ENCODE measurements at regions not wholly inside any gene's neighbourhood (a gene's known extent, or its start where the extent isn't known, plus 50 kb on each side); places are given as distances from the start of the nearest gene placed in this dataset.
"Not testable (repeated sequence)": the region's sequence is repeated elsewhere in the genome, so short reads cannot be mapped to it uniquely, and the experiment has no call there.

DNA sequence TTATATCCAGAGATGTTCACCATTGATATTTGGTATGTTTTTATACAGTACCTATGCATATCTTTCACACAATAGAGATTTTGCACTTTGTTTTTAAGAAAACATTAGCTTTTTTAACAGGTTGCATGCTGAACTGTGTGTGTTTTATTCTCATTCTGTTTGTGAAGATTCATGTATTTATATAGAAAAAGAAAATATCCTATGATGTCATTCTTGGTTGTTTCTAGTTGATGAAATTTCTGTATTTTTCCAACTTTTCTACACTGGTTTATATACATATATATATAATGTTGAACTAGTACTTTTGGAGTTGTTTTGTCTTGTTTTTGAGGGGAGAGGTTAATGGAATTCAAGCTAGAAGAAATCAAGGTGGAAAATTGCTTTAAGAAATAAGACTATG is 143.8 kb downstream of the MATN1 start:
- in situ Hi-C loops (cut with HindIII; ENCODE audit: low sequenced_read_pairs) = no loop called here

DNA sequence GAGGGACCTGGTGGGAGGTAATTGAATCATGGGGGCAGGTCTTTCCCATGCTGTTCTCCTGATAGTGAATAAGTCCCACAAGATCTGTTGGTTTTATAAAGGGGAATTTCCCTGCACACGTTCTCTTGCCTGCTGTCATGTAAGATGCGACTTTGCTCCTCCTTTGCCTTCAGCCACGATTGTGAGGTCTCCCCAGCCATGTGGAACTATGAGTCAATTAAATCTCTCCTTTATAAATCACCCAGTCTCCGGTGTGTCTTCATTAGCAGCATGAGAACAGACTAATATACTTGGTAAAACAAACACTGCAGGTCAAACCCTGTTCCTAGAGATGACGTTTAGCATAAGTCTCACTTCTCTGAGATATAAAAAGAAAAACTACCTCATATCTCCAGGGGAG is 148.3 kb downstream of the MATN1 start:
- in situ Hi-C loops (cut with HindIII; ENCODE audit: low sequenced_read_pairs) = no loop called here

DNA sequence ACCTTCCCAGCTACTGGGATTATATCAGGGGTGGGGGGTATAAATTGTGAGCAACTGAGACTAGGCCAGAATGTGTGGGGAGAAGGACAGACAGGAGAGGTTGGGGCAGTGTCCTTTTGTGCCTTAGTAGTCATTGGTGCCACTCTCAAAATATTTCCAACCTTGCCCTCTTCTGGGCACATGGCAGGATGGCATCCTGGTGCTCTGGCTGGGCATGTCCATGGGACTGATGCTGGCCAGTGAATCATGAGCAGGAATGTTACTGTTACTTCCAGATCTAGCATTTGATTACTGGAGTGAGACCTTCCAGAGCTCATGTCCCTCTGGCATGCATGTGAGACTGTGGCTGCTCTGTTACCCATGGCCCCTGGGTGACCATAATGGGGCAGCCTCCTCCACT is 151.2 kb downstream of the MATN1 start:
- in situ Hi-C loops (cut with HindIII; ENCODE audit: low sequenced_read_pairs) = no loop called here

DNA sequence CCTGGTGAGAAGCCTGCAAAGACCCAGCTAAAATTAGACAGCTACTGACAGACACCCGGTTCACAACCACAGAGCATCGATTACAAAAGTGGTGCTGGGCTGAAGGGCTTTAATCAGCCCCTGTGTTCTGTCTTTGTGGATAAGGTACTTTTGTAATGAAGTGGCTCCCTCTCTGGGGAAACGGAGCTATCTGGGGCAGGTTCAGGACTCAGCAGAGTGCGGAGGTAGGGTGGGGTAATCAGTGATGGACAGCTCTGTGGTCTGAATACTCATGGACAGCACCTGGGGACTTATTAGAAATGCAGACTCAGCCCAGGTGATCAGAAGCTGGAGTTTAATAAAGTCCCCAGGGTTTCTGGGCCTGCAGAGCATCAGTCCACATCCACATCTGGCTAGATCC is 152.0 kb downstream of the MATN1 start:
- in situ Hi-C loops (cut with HindIII; ENCODE audit: low sequenced_read_pairs) = no loop called here

DNA sequence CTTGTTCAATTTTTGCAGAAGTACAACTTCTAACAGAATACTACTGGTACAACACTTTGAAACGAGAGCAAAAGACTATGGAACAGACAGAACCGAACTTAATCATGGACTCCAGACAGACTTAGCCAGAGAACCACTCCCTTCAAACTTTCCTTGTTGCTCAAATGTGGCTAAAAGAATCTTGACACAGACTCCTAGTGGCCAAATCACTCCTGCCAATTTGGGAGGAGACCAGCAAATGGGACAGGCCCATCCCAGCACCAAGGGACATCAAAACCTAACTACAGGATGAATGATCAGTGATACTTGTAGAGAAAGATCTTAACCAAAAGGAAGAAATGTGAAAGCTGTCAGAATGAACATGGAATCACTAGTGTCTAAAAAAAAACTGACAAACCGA is 154.0 kb downstream of the MATN1 start:
- in situ Hi-C loops (cut with HindIII; ENCODE audit: low sequenced_read_pairs) = no loop called here

DNA sequence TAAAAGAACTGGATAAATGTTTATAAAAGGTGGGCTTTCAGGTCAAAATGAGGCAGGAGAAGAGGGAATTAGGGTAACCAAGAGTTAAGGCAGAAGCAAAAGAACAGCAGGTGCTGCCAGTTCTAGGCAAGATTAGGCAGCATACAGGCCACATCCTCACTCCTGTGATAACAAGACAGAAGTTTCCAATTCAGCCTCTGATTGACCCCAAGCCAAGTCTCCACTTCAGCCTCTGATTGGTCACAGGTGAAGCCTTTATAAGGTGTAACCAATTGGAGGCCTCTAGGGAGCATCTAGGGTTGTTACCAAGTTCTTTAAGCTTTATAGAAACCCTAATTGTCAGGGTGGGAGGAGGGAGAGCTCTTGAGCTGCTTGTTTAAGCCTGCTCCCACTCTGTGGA is 160.8 kb downstream of the MATN1 start:
- in situ Hi-C loops (cut with HindIII; ENCODE audit: low sequenced_read_pairs) = no loop called here

DNA sequence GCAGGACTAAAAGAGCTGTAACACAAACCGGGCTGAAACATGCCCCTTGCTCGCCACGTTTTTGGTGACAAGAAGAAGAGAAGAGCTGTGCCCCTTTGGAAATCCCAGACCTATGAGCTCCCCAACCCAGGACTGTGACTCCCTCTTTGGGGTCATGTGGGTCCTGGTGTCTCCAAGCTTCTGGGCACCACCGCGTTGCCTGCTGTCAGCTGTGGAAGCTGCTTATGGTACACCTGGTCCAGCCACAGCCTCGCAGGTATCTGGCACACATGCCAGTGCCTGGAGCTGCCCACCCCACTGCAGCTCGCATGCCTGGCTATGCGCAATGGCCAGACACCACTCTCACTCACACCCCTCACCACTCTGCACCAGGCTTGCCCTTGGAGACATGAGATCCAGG is 171.8 kb downstream of the MATN1 start:
- in situ Hi-C loops (cut with HindIII; ENCODE audit: low sequenced_read_pairs) = no loop called here

DNA sequence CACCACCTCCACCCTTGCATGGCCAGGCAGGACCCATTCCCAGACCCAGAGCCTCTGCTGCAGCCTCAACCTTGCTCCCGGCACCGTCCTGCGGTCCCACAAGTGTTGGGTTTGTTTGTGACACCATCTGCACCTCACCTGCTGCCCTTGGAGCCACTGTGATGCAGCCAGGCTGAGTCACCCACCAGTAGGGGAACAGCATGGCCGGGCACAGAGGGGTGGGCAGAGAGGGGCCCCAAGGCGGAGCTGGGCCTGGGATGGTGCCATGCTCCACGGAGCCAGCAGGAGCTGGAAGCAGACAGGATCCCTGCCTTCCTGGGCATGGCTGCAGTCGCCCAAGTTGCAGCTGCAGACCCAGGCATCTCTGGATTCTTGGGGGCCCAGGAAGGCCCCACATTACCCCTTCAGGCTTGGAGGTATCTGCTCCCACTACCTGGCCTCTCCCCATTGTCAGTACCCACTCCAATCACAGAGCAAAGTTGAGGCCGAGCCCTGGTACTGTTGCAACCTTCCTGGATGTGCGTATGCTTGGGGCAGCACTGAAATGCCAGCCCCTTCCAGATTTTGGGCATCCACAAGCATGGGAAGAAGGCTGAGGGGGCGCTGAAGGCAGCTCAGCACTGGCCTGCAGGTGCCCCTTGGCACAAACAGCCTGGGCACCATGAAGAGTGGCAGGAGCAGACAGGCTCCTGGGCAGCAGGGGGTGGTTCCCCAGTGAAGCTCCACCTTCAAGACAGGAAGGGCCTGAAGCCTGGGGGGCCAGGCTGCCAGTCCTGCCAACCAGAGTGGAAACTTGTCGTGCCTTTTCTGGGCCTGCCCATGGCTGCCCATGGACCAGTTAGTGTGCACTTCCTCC is 172.8 kb downstream of the MATN1 start:
- in situ Hi-C loops (cut with HindIII; ENCODE audit: low sequenced_read_pairs) = no loop called here

DNA sequence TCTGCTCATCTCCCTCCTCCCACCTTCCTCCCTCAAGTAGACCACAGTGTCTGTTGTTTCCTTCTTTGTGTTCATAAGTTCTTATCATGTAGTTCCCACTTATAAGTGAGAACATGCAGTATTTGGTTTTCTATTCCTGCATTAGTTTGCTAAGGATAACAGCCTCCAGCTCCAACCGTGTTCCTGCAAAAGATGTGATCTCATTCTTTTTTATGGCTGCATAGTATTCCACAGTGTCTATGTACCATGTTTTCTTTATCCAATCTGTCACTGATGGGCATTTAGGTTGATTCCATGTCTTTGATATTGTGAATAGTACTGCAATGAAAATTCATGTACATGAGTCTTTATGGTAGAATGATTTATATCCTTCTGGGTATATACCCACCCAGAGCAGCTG is 173.5 kb downstream of the MATN1 start:
- in situ Hi-C loops (cut with HindIII; ENCODE audit: low sequenced_read_pairs) = not testable (repeated sequence)

DNA sequence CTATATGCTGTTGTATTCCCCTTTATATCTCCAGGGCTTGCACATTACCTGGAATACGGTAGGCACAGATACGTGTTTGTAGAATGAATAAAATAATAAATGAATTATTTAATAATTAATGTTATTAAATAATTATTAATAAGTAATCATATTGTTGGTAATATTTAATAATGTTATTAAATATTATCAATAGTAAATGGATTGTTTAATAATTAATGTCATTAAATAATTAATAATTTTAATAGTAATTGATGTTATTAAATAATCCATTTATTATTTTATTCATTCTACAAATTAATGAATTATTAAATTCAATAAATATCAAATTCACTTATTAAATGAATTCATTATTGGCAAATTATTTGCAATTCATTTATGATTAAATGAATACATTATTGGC is 175.1 kb downstream of the MATN1 start:
- in situ Hi-C loops (cut with HindIII; ENCODE audit: low sequenced_read_pairs) = no loop called here

DNA sequence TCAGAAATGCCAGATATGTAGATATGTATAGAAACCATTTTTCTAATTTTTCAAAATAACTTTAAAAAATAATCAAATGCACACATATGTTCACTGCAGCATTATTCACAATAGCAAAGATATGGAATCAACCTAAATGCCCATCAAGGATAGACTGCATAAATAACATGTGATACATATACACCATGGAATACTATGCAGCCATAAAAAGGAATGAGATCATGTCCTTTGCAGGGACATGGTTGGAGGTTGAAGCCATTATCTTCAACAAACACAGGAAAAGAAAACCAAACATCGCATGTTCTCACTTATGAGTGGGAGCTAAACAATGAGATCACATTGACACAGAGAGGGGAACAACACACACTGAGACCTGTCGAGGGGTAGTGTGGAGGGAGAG is 176.1 kb downstream of the MATN1 start:
- in situ Hi-C loops (cut with HindIII; ENCODE audit: low sequenced_read_pairs) = not testable (repeated sequence)

DNA sequence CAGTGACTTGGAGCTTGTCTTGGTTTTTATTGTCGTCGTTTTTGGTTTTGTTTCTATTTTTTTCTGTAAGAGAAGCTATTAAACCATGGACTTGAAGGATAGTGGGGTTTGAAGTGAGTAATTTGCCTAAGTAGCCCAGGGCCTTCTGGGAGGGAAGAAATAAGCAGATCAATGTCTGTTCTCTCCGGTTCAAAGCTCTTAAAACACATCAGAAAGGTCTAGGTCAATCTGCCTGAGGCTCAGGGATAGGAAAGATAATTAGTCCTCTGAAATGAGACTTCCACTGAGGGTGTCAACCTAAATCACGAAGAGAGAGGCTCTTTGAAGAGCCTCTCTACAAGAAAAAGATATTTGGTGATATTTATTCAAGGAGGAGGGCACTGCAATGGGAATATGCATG is 178.0 kb downstream of the MATN1 start:
- in situ Hi-C loops (cut with HindIII; ENCODE audit: low sequenced_read_pairs) = no loop called here

DNA sequence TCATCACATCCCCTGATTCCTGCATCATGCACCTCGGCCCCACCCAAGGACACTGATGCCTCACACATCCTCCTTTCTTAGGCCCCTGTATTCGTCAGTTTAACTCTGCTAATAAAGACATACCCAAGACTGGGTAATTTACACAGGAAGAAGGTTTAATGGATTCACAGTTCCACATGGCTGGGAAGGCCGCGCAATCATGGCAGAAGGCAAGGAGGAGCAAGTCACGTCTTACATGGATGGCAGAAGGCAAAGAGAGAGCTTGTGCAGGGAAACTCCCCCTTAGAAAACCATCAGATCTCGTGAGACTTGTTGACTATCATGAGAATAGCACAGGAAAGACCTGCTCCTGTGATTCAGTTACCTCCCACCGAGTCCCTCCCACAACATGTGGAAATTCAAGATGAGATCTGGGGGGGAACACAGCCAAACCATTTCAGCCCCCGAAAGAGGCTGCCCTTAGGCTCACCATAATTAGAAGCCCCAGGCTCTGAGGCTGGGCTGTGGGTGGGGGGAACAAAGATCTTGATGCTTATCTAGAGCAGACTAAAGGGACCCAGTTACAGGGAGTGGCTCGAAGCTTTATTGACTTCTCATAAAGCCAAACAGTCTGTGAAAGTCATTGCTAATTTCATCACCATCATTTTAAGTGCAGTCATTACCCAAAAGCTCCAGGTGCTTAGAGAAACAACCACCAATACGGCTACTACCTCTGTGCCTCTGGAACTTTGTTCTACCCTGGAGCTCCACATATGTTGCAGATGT is 181.5 kb downstream of the MATN1 start:
- in situ Hi-C loops (cut with HindIII; ENCODE audit: low sequenced_read_pairs) = no loop called here

DNA sequence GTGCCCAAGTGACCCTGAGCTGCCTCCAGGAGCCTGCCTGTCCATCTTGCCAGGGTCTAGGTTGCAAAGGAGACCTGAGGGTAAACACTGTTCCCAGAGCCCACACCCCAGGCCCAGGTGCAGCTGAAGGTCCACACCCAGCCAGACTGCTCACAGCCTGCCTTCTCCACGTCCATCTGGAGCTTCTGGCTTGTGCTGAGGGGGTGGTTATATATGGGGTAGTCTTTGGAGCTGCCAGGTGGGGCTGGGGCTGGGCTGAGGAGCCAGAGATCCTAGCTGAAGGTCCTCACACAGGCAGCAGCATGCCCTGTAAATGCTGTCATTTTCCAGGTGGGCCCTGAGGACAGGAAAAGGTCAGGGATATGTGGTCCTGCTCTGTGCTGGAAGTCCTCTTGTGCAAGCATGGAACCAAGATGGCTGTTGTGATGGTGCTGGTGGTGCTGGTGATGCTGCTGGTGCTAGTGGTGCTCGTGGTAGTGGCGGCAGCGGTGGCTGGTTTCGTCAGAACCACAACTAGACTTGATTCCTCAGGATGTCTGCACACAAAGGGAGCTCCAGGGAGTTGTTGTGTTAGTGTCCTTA is 182.7 kb downstream of the MATN1 start:
- in situ Hi-C loops (cut with HindIII; ENCODE audit: low sequenced_read_pairs) = no loop called here

DNA sequence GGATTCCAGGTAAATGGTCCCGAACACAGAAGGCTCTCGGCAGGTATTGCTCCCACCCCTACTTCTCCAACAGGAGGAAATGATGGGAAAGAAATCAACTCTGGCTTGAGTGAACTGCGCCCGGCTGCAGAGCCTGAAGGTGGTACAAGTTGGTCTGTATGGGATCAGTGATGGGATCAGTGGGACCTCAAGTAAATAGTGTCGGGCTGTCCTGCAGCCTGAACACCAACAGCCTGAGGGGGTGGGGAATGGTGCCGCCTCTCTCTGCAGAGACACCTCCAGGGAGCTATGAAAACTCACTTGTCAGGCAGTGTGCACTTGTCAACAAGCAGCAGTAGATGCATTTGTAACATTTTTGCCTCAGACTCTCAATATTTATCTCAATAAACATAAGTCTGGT is 183.5 kb downstream of the MATN1 start:
- in situ Hi-C loops (cut with HindIII; ENCODE audit: low sequenced_read_pairs) = no loop called here

DNA sequence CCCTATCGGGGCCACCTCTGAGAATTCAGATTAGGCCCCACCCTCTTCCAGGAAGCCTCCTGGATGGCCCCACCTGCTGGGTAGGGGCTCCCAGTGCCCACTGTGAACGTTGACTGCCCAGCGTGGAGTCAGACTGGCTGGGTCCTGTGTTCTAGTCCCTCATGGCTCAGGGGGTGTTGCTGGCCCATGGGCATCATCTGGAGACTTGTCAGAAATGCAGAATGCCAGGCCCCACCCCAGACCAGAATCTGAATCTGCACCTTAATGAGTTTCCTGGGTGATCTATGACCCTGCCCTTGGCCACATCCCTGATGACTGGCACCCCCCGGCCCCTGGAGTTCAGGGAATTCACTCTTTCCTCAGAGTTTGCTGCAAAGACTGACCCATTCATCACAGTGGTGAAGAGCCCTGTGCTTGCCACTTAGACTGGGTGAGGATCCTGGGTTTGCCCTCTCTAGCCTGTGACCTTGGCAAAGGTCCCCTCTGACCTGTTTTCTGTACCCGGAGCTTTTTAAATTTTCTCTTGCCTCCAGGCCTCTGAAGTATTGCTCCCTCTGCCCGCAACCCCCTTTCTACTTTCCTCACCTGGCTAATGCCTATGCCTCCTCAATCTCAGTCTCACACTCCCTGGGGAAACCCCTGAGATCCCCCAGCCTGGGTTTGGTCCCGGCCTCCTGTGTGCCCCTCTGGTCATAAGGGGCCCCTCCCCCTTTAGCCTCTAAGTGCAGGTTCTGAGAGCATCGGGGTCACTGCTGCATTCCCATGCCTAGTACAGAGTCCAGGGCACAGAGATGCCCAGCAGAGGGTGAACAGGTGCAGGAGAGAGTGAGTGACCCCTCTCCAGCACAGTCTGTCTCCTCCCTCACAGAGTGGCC is 184.2 kb downstream of the MATN1 start:
- in situ Hi-C loops (cut with HindIII; ENCODE audit: low sequenced_read_pairs) = no loop called here

DNA sequence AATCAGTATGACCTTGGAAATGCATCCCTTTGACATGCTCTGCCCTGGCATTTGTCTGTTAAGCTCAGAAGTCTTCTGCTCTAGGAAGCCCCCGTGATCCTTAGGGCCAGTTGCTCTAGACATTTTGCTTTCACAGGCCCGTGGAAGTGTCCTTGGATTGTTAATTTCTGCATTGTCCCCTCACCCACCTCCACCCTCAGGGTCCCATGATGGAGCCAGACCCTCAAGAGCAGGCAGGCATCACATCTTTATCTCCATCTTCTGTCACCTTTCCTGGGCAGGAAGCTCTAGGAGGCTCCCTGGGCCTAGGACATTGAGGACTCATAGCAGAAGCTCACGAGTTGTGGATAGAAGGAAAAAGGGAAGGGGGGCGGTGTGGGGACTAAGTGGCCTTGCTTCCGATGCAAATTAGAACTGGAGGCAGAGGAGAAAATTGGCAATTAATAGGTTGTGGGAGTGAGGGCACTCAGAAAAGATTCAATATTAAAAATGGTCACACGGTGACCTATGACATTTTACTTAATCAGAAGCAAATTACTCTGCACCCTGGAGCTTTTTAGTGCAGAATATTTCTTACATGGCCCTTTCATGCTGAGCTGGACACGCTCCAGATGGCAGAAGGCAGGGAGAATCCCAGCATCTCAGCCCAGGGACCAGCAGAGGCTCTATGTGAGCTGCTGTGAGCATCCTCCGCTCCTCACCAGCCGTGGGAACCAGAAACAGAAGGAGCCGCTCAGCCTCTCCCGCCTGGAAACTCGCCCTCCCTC is 185.0 kb downstream of the MATN1 start:
- in situ Hi-C loops (cut with HindIII; ENCODE audit: low sequenced_read_pairs) = no loop called here

DNA sequence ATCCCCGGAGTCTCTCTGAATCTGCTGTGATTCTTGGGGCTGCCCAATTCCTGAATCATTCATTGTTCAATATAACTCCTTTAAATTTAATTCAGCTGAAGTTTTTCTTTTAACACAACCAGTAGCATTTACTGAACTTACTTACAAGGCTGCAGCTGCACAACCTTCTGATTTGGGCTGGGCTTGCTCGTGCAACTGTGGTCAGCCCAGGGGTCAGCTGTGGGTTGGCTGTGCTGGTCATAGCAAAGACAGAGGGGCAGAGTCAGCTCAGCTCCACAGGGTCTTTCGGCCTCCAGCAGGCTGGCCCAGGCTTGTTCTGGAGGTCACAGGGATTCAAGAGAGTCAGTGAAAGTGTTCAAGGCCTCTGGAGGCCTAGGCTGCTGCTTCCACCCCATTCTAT is 186.1 kb downstream of the MATN1 start:
- in situ Hi-C loops (cut with HindIII; ENCODE audit: low sequenced_read_pairs) = no loop called here

DNA sequence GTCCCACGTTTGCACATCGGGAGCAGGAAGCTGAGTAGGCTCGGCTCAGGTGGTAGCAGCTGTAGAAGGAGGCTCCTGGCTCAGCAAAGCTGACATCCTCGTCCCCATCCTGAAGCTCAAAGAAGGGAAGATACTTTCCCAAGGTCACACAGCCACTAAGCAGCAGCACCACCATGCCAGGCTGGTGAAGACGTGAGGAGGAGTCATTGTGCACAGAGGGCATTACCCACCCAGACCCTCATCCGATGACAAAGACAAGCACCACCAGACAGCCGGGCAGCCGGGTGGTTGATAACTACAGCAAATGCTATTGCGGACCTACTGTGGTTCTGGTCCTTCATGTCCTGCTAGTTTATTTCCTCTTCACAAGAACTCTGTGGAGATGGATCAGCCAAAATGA is 186.9 kb downstream of the MATN1 start:
- in situ Hi-C loops (cut with HindIII; ENCODE audit: low sequenced_read_pairs) = no loop called here

DNA sequence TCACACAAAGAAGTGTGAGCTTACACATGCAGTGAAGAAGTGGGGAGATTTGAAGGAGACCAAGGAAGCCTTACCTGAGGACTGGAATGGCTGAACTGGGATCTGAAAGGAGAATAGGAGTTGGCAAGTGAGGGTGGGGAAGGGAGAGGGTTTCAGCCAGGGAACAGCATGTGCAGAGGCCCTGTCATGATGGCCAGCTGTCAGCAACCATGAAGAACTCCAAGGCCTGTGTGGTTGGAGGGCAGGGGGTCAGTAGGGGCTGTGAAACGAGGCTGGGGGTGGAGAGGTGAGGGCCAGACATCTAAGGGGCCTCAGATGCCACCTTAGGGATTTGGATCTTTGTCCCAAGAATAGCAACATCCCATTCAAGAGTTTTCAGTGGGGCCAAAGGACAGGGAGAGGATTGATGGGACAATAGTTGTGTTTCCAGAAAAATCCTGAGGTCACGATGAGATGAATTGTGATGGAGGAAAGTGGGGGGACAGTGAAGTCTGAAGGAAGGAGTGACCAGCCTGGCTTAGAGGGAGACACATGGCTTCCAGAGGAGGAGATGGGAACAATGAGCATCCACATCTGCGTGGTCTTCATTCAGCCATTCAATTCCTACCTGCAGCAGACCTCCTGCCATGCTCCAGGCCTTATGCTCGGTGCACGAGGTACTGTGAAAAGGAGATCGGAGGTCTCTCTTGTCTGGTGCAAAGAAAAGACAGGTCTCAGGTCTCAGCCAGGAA is 187.6 kb downstream of the MATN1 start:
- in situ Hi-C loops (cut with HindIII; ENCODE audit: low sequenced_read_pairs) = no loop called here
